ENCODE measurements at regions not wholly inside any gene's neighbourhood (a gene's known extent, or its start where the extent isn't known, plus 50 kb on each side); places are given as distances from the start of the nearest gene placed in this dataset.
"Not testable (repeated sequence)": the region's sequence is repeated elsewhere in the genome, so short reads cannot be mapped to it uniquely, and the experiment has no call there.

GRCh38 chr1:230567221-230567575 is 75.1 kb upstream of the COG2 start:
- Histone ChIP-seq H3K4me1 (ENCODE audit: insufficient read depth, low read length) (peaks cover 7% of the 10 kb centered on the region; the same call in 1 of the 2 replicates), H3K27ac (ENCODE audit: low read length) (no peak overlapping the region), H3K4me2 (ENCODE audit: low read length) (no peak overlapping the region), H2AFZ (ENCODE audit: low read length) (no peak overlapping the region), H4K20me1 (ENCODE audit: low read length) (no peaks in the 10 kb centered on the region), H3K9me3 (ENCODE audit: low read length) (no peaks in the 10 kb centered on the region), H3F3A (ENCODE audit: low read length, unreplicated experiment) (no peaks in the 10 kb centered on the region), H3K36me3 (ENCODE audit: low read depth, low read length) (no peaks in the 10 kb centered on the region), H3K79me2 (ENCODE audit: low read length) (no peaks in the 10 kb centered on the region), H3K4me3 (ENCODE audit: low read length) (no peak overlapping the region), H3K9ac (ENCODE audit: low read length) (no peak overlapping the region), H3K27me3 (ENCODE audit: low read length) (peaks cover 60% of the 10 kb centered on the region), H3K9me2 (replicated peaks; ENCODE audit: low read length) (no peaks in the 10 kb centered on the region)
- BruUV-seq (replicated peaks): no TSS peak
- no peak for ATAC-seq
- no peak for DNase-seq
- intact Hi-C loops (cut with micrococcal nuclease): no loop called here
- CTCF ChIA-PET: no interaction called here
- TF ChIP-seq CTCF (conservative IDR thresholded peaks at IDR 0.05; ENCODE audit: low read depth, low read length): no peak
- POLR2A ChIA-PET (ENCODE audit: unreplicated experiment): no interaction called here

- H2AFZ ChIP-seq (ENCODE audit: low read length); H3K27ac ChIP-seq (ENCODE audit: low read length); POLR2A ChIA-PET (ENCODE audit: unreplicated experiment); DNase-seq; H3K4me2 ChIP-seq (ENCODE audit: low read length); H3F3A ChIP-seq (ENCODE audit: low read length, unreplicated experiment); H3K9ac ChIP-seq (ENCODE audit: low read length); H3K4me1 ChIP-seq (ENCODE audit: insufficient read depth, low read length); H3K4me3 ChIP-seq (ENCODE audit: low read length); ATAC-seq; H3K9me3 ChIP-seq (ENCODE audit: low read length); H3K36me3 ChIP-seq (ENCODE audit: low read depth, low read length); intact Hi-C loops (cut with micrococcal nuclease); H3K9me2 ChIP-seq (replicated peaks; ENCODE audit: low read length); H4K20me1 ChIP-seq (ENCODE audit: low read length); BruUV-seq (replicated peaks); H3K79me2 ChIP-seq (ENCODE audit: low read length); CTCF ChIA-PET: not testable (repeated sequence)
- peaks cover 65% of the 10 kb centered on the region for H3K27me3 ChIP-seq (ENCODE audit: low read length)
Measured at GRCh38 chr1:230566532-230567220, 75.6 kb upstream of the COG2 start.

- H3K36me3 ChIP-seq (ENCODE audit: low read depth, low read length): no peaks in the 10 kb centered on the region
- ATAC-seq (no peak), DNase-seq (no peak)
- POLR2A ChIA-PET (ENCODE audit: unreplicated experiment): no interaction called here
- peaks cover 64% of the 10 kb centered on the region for H3K27me3 ChIP-seq (ENCODE audit: low read length)
- H3K4me2 ChIP-seq (ENCODE audit: low read length): no peak overlapping the region
- H3F3A ChIP-seq (ENCODE audit: low read length, unreplicated experiment): no peaks in the 10 kb centered on the region
- H3K4me1 ChIP-seq (ENCODE audit: insufficient read depth, low read length): peaks cover 7% of the 10 kb centered on the region; the same call in 1 of the 2 replicates
- TF ChIP-seq CTCF (conservative IDR thresholded peaks at IDR 0.05; ENCODE audit: low read depth, low read length) (no peak), EZH2phosphoT487 (IDR thresholded peaks at IDR 0.05; ENCODE audit: borderline replicate concordance, low read length) (no peak), EZH2 (IDR thresholded peaks at IDR 0.05; ENCODE audit: low read length, unreplicated experiment) (no peak)
- H3K9me2 ChIP-seq (replicated peaks; ENCODE audit: low read length): no peaks in the 10 kb centered on the region
- no peak overlapping the region for H3K4me3 ChIP-seq (ENCODE audit: low read length)
- intact Hi-C loops (cut with micrococcal nuclease): no loop called here
- no peaks in the 10 kb centered on the region for H4K20me1 ChIP-seq (ENCODE audit: low read length)
- no peak overlapping the region for H3K9ac ChIP-seq (ENCODE audit: low read length)
- CTCF ChIA-PET: no interaction called here
- H3K79me2 ChIP-seq (ENCODE audit: low read length): no peaks in the 10 kb centered on the region
- H2AFZ ChIP-seq (ENCODE audit: low read length): no peak overlapping the region
- H3K27ac ChIP-seq (ENCODE audit: low read length): no peak overlapping the region
- H3K9me3 ChIP-seq (ENCODE audit: low read length): no peaks in the 10 kb centered on the region
- no TSS peak for BruUV-seq (replicated peaks)
Measured at GRCh38 chr1:230565141-230565540, 77.1 kb upstream of the COG2 start.

Measured in PC-3 (cell line).